ENCODE measurements at regions not wholly inside any gene's neighbourhood (a gene's known extent, or its start where the extent isn't known, plus 50 kb on each side); places are given as distances from the start of the nearest gene placed in this dataset.

DNA sequence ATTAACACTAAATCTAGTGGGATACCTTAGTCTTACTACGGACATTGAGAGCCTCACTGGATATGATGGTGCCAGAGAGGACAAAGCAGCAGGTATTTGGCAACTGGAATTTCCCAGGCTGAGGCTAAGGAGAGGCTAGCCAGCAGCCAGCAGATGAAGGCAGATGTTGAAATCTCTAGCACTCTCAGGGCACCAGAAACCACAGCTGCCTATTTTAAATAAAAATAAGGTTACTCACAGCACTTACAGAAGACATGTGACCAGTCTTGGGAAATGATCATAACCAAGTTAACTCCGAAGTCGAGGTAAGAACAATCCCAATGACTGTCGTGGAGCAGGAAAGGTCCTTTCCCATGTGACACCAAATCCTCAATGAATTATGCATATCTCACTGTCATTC lies 1726.0 kb downstream of the EFNB2 start:
- TF ChIP-seq, protein P1, sequence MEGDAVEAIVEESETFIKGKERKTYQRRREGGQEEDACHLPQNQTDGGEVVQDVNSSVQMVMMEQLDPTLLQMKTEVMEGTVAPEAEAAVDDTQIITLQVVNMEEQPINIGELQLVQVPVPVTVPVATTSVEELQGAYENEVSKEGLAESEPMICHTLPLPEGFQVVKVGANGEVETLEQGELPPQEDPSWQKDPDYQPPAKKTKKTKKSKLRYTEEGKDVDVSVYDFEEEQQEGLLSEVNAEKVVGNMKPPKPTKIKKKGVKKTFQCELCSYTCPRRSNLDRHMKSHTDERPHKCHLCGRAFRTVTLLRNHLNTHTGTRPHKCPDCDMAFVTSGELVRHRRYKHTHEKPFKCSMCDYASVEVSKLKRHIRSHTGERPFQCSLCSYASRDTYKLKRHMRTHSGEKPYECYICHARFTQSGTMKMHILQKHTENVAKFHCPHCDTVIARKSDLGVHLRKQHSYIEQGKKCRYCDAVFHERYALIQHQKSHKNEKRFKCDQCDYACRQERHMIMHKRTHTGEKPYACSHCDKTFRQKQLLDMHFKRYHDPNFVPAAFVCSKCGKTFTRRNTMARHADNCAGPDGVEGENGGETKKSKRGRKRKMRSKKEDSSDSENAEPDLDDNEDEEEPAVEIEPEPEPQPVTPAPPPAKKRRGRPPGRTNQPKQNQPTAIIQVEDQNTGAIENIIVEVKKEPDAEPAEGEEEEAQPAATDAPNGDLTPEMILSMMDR (IDR thresholded peaks at IDR 0.05; ENCODE audit: low read length), result no peak
- no peak for TF ChIP-seq EZH2 (IDR thresholded peaks at IDR 0.05; ENCODE audit: borderline replicate concordance, low read length)
